GM10248 (cell line): ENCODE measurements at regions not wholly inside any gene's neighbourhood (a gene's known extent, or its start where the extent isn't known, plus 50 kb on each side); places are given as distances from the start of the nearest gene placed in this dataset.
A peak's percentile ranks its signal among the peaks of the same experiment; 100 is the strongest.

Source experiments
- CTCF ChIA-PET: fragments of 300-600 bp; sonication (Branson Sonifier 250); formaldehyde crosslinking; extraction: SDS; loops from one replicate; lab custom pipeline; 2021; ENCODE audit warnings: antibody characterized with exemption; lab: Yijun Ruan, JAX
- POLR2A ChIA-PET: fragments of 350-650 bp; sonication (Branson Sonifier 250); formaldehyde crosslinking; extraction: SDS; loops from one replicate; lab custom pipeline; 2020; ENCODE audit warnings: antibody characterized with exemption; lab: Yijun Ruan, JAX
- DNase-seq: peaks from one replicate; pipeline ENCODE4 v3.0.0; 2012; ENCODE audit errors: extremely low spot score
- TF ChIP-seq, protein P1 (sequence below): IDR thresholded peaks from 2 replicates; pipeline ENCODE4 v1.5.1; 2012; ENCODE audit warnings: mild to moderate bottlenecking, low read depth; ENCODE audit errors: extremely low read depth, missing control alignments, control extremely low read depth

DNA sequence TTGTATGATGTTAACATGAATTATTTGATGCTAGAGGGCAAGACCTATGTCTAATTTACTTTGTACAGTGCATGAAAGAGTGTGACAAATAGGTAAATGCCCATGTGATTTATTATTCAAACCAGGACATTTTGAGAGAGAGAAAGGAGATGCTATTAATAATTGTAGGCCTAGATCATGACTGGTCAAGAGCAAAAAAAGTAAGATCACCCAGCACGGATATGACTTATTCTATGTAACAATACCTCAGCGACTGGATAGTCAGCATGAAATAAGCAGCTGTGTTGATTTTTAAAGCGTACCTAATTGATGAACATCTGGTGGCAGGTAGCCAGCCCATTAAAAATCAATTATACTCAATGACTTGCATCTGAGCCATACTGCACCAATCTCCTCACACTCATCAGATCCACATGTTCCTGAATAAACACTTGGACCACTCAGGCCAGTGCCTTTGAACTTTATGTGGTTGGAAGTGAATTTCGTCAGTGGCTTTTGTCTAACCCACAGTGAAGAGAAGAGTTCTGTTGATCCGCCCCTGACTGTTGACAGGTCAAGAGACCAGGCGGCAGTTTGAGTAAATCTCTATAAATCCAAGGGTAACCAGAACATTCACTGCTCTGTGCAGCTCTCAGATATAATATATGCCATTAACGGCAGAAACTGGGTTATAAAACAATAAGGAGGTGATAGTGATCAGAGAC lies 435.3 kb downstream of the MDFIC start:
- CTCF ChIA-PET: no interaction called here
- no peak for DNase-seq
- TF ChIP-seq, protein P1, sequence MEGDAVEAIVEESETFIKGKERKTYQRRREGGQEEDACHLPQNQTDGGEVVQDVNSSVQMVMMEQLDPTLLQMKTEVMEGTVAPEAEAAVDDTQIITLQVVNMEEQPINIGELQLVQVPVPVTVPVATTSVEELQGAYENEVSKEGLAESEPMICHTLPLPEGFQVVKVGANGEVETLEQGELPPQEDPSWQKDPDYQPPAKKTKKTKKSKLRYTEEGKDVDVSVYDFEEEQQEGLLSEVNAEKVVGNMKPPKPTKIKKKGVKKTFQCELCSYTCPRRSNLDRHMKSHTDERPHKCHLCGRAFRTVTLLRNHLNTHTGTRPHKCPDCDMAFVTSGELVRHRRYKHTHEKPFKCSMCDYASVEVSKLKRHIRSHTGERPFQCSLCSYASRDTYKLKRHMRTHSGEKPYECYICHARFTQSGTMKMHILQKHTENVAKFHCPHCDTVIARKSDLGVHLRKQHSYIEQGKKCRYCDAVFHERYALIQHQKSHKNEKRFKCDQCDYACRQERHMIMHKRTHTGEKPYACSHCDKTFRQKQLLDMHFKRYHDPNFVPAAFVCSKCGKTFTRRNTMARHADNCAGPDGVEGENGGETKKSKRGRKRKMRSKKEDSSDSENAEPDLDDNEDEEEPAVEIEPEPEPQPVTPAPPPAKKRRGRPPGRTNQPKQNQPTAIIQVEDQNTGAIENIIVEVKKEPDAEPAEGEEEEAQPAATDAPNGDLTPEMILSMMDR: no peak
- POLR2A ChIA-PET: no interaction called here

DNA sequence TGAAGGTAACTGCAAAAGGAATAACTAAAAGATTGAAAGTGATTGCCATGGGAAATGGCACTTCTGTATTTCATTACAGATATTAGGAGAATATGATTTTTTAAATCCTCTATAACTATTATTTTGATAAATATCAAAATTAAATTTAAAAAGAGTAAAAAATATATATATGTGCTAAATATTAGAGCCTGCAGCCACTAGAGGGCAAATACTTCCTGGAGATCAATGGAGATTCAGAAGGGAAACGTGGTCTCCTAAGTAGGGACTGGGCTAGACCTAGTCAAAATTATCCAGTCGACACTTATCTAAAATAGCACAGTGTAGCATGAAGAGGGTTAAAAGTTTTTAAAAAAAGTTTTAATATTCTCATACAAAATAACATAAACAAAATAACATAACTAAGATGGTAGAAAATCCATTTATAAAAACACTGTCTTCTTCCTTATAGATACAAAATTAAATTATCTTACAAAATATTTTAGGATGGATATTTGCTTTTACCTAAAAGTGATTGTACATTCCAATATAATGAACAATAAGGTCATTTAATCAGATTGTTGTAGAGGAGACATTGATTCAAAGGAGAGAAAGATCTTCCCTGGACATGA lies 434.3 kb downstream of the MDFIC start:
- TF ChIP-seq, protein P1: peak; percentile 29
- DNase-seq: no peak
- POLR2A ChIA-PET: no interaction called here
- CTCF ChIA-PET: no interaction called here

DNA sequence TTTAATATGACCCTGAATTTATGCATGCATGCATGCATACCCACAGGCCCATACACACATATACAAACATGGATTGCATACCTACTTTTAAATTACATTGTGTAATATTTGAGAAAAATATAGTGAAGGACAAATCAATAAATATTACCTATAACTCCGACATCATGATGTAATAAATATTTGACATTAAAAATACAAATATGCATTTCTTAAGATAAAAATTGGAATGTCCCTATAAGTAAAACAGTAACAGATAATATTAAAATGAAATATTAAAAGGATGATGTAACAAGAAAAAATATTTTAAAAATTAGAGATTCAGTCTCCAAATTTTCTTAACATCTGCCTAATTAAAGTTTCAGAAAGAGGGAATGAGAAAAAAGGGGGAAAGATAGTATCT lies 433.0 kb downstream of the MDFIC start:
- CTCF ChIA-PET: no interaction called here
- no peak for DNase-seq
- TF ChIP-seq, protein P1: no peak
- POLR2A ChIA-PET: no interaction called here

DNA sequence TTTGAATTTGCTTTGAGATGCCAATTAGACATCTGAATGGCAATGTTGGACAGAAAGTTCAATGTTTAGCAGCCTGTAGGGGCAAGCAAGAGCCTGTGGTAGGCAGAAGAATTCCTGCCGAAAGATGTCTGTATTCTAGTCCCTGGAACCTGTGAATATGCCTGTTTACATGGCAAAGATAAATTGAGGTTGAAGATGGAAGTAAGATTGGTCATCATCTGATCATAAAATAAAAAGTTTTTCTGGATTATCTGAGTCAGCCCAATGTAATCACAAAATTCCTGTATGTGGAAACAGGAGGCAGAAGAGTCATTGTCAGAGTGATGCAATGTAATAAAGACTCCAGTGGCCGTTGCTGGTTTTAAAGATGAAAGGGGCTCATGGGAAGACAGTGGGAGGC lies 430.5 kb downstream of the MDFIC start:
- ChIA-PET CTCF (interaction anchor here (1.1 kb wide), 1 partner anchor 12 kb away, joined by 4 read pairs; no protein-coding TSS in a partner anchor), POLR2A (no interaction called here)
- TF ChIP-seq, protein P1: no peak
- no peak for DNase-seq

DNA sequence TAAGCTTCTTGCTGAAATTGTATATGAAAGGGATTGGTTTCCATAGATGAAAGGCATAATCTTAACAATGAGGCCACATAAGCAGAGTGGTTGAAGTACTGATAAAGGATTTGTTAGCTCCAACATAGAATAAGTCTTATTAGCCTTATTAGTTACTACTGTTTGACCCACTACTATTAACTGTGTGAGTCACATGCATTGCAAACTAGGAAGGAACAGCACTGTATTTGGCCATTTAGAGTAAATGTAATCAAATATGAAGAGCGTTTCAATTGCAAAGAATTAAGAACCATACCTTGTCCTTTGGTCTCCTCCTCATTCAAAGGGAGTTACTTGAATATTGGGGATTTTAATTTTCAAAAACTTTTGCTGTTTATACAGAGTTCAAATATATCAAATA lies 428.9 kb downstream of the MDFIC start:
- TF ChIP-seq, protein P1: no peak
- CTCF ChIA-PET: no interaction called here
- POLR2A ChIA-PET: no interaction called here
- no peak for DNase-seq

DNA sequence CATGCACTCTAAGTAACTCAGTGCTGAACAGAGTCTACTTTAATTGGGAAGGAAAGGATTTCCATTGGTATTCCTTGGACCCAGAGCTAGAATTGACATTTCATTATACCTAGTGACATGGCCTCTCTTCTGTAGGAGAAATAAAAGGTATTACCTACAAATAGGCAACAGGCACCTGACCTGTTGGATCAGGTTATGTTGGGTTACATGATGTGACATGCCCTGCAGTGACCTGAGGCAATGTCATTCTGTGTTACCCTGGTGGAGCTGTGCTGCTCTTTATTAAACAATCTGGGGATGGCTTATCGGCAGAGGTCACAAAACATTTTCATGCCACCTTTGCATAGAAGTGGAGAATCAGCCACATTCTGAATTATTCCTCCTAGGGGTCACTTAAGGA lies 427.7 kb downstream of the MDFIC start:
- no peak for DNase-seq
- CTCF ChIA-PET: no interaction called here
- POLR2A ChIA-PET: no interaction called here
- TF ChIP-seq, protein P1: no peak

DNA sequence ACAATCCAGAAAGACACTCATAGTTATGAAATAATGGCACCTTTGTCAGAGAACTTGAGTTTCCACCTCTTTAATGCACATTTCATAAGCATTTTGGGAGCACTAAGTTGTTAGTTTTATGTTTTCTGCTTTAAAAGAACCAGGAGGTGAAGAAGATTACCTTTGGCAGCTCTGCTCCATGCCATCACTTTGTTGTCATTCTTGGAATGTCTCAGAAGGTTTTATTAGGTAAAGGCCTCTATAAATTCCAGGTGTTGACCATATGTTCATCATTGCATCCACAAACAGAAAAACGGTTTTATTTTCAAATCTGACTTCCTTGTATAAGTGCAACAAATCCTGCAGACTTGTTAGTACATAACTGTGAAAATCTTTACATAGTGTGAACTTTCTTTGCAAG lies 424.8 kb downstream of the MDFIC start:
- DNase-seq: no peak
- TF ChIP-seq, protein P1: no peak
- ChIA-PET POLR2A (no interaction called here), CTCF (no interaction called here)
